Brain microvascular endothelial cell (primary cell): ENCODE measurements at regions not wholly inside any gene's neighbourhood (a gene's known extent, or its start where the extent isn't known, plus 50 kb on each side); places are given as distances from the start of the nearest gene placed in this dataset.

Experiments used
- DNase-seq: peaks from one replicate; pipeline ENCODE4 v3.0.0-alpha.2; 2020
- H3K27ac ChIP-seq: fragments of 250-450 bp; sonication (Bioruptor Pico); 2 replicates; pipeline ENCODE4 v1.5.1; 2020; ENCODE audit warnings: mild to moderate bottlenecking, moderate library complexity
- H3K27me3 ChIP-seq: fragments of 250-450 bp; sonication (Bioruptor Pico); replicated peaks from 2 replicates; pipeline ENCODE4 v1.5.1; 2020; ENCODE audit warnings: mild to moderate bottlenecking
- H3K36me3 ChIP-seq: fragments of 250-450 bp; sonication (Bioruptor Pico); replicated peaks from 2 replicates; pipeline ENCODE4 v1.5.1; 2020; ENCODE audit warnings: mild to moderate bottlenecking
- H3K4me3 ChIP-seq: 2 replicates; pipeline ENCODE4 v1.5.1; 2011; ENCODE audit warnings: low read depth, mild to moderate bottlenecking, control low read depth, low read length, moderate library complexity
- CTCF ChIP-seq: IDR thresholded peaks from 2 replicates; pipeline ENCODE4 v1.5.1; 2011; ENCODE audit warnings: low read depth, mild to moderate bottlenecking, moderate library complexity, low read length, control low read depth, inconsistent platforms; ENCODE audit errors: missing control alignments
- in situ Hi-C: cut with HindIII; loops from 2 replicates; pipeline ENCODE4 v1.10.0; 2017; ENCODE audit warnings: low sequenced_read_pairs, low pct_ligation_motif_present

GRCh38 chr5:139744471-139745131, 51.0 kb upstream of the PSD2 start:
- no peak for DNase-seq
- in situ Hi-C loops, result no loop called here
- Histone ChIP-seq H3K27ac (peak overlapping the region; percentile 20), H3K4me3 (no peak overlapping the region), H3K36me3 (no peaks in the 10 kb centered on the region), H3K27me3 (no peaks in the 10 kb centered on the region)
- TF ChIP-seq CTCF, result no peak

DNA sequence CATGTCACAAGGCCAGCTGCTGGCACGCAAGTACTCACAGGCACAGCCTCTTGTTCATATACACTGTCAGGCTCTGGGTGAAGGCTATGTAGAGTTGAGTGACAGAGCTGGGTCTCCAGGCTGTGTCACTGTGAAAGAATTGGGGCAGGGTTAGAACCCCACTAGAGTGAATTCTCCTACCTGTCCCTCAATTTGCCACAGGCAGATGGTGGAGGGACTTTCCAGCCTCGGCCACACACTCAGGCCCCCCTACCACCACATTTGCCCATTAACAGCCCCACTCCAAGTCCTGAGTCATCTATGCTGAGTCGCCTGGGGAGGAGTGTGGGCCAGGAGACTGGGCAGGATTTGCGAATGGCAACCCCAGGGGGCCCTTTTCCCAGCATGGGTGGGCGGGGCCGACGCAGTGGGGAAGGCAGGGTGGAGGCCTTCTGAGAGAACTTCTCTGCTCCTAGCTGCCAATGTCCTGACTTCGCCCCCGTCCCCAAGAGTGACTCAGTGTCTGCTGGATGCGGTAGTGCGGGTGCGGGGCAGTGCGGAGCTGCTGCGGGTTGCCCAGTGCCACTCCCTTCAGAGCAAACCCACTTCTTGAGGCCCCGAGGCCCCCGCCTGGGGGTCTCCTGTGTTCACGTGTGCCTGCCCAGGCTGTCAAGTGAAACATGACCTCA, 50.3 kb upstream of the PSD2 start:
- no peak for TF ChIP-seq CTCF
- in situ Hi-C loops, result no loop called here
- Histone ChIP-seq H3K36me3 (no peaks in the 10 kb centered on the region), H3K27ac (peak overlapping the region; percentile 38), H3K4me3 (no peak overlapping the region), H3K27me3 (no peaks in the 10 kb centered on the region)
- DNase-seq, result peak; percentile 75

GRCh38 chr5:139745800-139746690, 49.6 kb upstream of the PSD2 start:
- peak; percentile 87 for DNase-seq
- no peaks in the 10 kb centered on the region for H3K27me3 ChIP-seq
- peak overlapping the region; percentile 38 for H3K27ac ChIP-seq
- no peaks in the 10 kb centered on the region for H3K36me3 ChIP-seq
- no peak for TF ChIP-seq CTCF
- in situ Hi-C loops, result no loop called here
- H3K4me3 ChIP-seq, result peak overlapping the region; percentile 45
